Activated CD8-positive, alpha-beta memory T cell treated with anti-CD3 and anti-CD28 coated beads for 4 hours (primary cell): ENCODE measurements at regions not wholly inside any gene's neighbourhood (a gene's known extent, or its start where the extent isn't known, plus 50 kb on each side); places are given as distances from the start of the nearest gene placed in this dataset.

Experiments
- DNase-seq, 2 donors: peaks; one replicate each; pipeline ENCODE4 v3.0.0-alpha.2; 2020; ENCODE audit warnings: low read depth in 2 of 2

DNA sequence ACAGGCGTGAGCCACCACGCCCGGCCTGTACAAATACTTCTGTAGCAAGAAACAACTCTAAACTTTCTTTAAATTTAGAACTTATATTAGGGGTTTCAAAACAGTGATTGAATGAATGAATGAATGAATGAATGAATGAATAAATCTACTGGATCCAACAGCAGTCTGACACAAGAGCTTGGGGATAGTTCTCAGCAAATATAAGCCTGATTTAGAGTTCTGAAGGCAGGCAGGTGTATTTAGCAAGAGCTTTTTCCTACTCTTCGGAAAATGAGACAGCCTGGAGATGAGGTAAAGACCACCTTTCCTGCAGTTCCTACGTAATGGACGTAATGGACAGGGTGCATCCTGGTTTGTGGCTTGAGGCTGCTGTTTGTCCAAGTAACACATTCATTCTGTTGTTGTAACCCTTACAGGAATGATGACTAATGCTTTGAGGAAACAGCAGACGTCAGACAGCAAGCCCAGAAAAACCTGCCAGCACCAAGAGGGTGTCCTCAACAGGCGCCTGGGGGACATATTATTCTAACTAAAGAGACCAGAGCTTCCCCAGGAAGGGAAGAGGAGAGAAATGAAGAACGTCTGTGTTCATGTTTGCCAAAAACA lies 277.4 kb upstream of the SOX5 start:
- DNase-seq = no peak

DNA sequence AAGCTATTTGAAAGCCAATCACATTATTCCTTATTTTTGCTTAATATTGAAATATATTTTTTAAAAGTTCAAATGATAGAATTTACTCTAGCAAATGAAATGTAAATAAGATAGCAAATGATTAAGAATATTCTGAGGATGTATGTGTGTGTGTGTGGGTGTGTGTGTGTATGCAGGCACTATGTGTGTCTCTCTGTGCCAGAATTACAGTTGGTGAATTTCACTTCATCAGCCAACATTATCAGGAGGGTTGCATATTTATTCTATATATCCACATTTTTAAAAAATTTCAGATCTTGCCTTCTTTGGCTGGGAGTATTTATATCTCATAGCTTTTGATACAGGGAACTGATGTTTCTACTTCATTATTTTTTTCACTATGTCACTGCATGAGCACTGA lies 274.9 kb upstream of the SOX5 start:
- DNase-seq = no peak

DNA sequence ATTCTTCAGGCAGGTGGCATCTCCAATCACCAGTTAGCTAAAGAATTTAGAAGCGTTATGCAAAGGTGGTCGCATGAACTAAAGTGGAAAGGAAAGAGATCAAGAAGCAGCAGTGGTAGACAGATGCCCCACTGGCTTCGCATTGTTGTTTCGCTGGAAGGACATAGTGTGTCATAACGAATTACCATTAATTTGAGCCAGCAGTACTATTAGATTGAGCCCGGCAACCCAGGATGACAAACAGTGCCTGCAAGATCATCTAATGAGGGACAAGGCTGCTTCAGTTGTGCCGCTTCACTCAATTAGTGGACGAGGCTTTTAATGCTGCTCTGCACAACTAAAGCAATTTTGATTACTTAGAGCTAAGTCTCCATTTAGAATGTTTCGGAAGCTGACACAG lies 274.5 kb upstream of the SOX5 start:
- no peak for DNase-seq

DNA sequence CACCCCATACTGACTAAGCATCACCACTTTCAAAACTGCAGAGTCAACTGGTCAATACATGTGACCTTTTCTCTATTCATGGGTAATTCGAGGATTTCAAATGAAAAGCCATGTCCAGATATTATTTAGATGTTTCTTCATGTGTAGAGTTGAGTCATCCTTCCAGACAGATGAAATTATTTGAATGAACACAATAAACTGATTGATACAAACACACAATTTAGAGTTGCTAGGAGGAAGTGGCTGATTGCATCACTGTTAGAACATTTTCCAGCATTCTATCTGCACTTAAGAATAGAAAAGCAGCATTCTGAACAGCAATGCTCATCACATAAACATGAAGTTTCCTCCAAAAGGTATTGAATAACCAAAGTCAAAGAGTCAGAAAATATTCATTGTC lies 273.5 kb upstream of the SOX5 start:
- DNase-seq = no peak

DNA sequence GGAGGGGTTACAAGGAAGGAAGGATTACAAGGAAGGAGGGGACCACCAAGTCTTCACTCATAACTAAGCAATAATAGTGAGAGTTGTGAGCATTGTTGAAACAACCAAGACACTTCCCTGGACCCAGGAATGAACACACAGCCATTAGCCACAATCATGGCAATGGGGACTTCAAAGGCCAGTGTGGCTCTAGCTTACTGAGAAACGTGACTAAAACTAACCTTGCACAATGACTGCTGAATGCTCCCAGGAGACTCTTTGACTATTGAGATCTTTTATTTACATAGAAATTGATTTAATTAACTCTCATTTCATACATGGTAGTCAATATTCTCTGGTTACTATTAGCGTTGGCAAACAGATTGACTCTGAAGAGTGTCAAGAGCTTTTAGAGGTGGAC lies 263.0 kb upstream of the SOX5 start:
- DNase-seq = no peak

DNA sequence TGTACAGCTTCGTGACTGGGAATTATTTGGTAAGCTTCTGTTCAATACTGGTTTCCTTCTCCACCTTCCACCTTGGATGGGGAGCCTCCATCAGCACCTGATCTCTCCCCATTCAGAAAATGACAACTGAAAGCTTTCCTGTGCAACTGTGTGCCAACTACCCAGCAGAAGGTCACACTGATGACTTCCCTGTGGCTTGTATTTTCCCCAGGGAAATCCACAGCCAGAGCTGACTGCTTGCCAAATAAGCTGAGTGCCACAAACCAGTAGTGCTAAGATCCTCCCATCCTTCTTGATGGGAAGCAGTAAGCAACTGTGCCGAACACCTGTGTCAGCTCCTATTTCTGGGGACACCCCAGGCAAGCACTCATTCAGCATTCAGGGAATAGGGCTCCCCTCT lies 257.2 kb upstream of the SOX5 start:
- no peak for DNase-seq

DNA sequence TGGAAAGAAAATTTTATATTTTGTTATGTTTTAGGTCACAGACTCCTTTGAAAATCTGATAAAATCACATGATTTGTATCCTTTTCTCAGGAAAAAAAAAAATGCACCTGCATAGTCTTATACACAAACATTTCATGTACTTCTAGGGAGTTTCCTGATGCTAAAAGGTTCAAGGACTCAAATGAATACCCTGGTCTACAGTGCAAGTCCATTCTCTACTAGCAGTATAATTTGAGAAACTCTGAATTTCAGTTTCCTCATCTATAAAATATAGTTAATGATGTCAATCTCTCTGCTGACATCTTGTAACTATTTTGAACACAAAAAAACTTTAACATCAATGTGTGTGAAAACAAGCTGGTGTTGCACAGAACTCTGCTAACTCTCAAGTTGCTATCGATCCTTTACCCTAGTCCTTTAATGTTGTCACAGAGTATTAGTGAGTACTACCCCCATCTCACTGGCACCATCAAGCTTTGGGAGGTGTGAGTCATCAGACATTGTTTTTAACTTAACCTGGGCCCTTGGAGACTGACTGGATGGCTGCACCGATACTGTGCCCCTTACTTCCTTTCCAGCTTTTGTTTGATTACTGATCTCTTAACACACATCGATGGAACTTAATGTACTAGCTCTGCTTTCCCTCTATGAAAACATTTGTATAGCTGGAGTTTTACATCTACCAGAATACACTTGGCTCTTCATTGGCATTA lies 251.9 kb upstream of the SOX5 start:
- DNase-seq = no peak

DNA sequence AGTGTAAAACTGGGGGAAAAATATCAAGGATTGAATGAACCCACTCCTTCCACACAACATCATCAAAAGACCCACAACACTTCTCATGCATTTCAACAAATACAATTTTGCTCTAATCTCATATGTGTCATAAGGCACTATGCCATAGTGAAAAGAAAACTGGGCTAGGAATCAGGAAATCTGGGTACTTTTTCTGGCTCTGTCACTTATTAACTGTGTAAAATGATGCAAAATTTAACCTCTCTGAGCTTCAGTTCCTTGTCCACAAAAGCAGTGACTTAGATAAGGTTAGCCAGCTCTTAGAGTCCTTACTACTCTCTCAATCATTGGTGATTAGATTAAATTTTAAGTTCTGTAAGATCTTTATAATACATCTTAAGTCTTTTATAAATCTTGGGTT lies 250.5 kb upstream of the SOX5 start:
- DNase-seq = no peak

DNA sequence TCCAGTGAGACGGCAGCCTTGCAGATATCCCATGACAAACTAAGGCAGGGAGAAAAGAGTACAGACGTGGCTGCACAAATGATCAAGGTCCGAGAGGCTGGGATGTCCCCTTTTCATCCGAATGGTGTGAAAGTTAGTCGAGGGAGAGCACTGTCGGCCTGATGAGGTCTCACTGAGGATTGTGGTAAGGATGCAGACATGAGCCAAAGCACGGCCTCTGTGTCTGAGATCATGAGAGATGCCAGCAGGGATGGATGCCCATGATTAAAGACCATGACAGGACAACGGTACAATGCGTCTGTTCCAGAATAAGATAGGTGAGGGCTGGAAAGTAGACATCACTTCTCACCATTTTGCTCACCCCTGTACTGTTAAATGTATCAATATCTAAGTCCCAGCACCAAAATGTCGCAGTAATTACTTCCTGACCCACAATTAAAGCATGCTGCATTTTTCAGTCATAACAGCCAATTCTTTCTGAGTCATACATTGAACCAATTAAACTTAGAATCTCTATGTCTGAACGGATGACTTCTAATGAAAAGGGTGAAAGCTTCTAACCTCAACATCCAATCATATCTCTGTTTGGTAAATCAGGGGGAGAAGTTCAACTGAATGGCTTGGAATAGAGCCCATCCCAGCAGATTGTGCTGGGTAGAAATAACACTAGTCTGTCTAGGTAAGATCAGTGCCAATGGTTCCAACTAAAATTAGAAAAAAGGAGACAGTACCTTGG lies 249.6 kb upstream of the SOX5 start:
- DNase-seq = no peak

DNA sequence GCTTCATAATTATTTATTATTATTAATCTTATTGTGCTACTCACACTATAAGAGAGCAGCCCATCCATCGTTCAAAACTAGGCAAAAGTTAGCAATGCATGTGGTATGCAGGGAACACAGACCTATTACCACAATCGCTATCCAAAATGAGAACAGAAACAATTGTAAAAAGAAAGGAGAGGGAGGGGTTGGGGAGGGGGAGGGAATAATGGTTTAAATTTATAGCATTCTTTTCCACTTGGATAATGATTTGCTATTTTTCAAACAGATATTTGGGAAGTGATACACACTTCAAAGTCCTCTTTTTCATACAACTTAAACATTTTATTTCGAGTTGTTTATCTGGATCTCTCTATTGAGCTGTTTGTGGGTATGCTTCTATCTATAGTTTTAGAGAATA lies 248.6 kb upstream of the SOX5 start:
- no peak for DNase-seq

DNA sequence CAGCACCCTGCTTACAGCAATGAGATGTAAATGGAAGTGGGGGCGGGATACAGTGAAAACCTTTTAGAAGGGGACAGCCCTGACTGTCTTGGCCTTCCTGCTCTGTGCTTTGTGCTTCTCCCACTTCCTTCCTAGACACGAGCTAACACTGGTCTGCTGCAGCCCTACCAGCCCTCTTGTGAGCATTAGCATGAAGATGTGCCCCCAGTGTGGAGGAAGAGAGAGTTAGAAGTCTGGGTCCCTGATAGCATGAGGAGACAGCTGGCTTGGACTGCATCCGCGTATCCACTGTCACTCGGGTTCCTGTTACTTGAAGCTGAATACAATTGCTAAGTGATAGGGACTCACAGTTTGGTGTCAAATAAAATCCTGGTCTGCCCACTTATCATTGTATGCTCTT lies 248.1 kb upstream of the SOX5 start:
- no peak for DNase-seq

DNA sequence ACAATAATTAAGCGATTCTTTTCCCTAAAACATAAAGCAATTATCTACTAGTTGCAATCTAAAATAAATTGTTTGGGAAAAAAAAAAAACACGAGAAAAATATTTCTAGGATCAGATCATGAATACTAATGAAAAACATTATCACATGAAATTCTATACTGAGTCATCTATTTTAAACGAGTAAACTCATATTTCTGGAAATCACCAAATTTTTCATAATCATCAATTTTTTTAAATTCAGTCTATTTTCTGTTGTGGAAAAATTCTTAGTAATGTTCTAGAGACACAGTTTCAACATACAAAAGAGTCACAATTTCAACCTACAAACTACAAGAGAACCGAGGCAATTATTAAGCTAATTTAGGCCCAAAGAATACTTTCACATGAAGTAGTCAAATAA lies 245.6 kb upstream of the SOX5 start:
- DNase-seq = no peak

DNA sequence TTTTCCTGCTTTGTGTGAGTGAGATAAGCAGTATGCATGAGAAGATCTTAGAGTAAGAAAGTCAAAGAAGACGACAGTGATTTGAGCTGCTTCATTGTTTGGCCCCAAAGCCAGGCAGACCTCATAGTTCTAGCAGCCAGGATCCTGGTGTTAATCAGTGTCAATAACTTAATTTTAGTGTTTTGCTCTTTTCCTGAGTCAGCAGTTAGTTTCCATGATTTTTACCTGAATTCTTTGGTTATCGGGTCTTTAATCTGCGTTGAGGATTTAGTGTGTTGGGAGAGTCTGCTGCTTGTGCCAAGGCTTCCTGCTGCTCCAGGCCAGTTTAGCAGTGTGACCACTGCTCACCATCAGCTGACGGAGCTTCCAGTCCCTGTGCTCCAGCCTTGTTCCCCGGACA lies 241.6 kb upstream of the SOX5 start:
- no peak for DNase-seq

DNA sequence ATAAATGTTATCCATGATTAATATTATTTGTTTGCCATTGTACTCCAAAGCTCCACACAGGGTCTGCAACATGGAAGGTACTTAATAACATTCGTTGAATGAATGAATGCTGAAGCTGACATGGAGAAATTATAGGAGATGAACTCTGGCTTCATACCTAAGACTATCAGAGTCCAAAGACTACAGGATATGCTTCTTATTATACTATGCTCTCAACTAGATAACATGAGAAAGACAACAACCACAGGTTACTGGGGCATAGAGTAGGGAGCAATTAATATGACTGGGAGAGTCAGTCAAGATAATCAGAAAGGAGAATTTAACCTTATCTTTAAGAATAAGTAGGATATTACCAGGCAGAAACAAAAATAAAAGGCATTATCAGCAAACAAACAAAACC lies 236.3 kb upstream of the SOX5 start:
- no peak for DNase-seq

DNA sequence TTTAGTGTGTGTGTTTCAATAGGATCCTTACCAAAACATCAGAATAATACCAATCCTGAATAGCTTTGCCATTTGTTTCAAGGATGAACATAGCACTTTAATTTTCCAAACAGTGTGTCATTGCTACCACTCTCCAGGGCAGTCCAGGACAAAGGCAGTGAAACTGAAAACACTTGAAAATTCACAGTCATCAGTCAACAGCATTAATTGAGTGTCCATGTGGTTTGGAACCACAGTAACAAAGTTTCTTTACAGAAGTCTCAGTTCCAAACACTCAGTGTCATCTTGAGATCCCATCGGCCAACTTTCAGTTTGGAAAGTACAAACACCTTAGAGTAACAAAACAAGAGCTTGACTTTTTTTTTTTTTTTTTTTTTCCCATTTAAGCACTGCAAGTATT lies 228.4 kb upstream of the SOX5 start:
- DNase-seq = no peak

DNA sequence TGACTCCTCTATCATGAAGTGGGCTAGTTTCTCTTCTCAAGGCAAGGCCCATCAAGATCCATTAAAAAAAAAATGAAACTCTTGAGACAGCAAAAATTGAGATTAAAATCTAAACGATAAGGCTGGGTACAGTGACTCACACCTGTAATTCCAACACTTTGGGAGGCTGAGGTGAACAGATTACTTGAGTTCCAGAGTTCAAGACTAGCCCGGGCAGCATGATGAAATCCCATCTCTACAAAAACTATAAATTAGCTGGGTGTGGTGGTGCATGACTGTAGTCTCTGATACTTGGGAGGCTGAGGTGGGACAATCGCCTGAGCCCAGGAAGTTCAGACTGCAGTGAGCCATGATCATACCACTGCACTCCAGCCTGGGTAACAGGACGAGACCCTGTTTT lies 226.5 kb upstream of the SOX5 start:
- no peak for DNase-seq

DNA sequence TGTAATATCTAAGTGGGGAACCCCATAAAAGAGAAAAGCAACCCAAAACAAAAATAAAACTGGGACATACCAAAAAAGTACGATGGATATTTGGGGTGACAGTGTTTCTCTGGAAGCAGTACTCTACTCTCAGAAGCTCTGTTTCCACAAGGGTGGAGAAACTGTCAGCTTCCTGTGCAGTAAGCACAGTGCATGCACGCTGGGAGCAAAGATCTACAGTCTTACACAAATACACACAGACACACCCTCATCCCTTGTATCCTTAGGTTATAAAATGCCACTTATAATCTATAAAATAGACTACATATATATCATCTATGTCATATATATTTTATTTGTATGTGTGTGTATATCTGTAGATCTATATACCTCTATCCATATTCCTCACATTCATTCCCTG lies 225.8 kb upstream of the SOX5 start:
- no peak for DNase-seq

DNA sequence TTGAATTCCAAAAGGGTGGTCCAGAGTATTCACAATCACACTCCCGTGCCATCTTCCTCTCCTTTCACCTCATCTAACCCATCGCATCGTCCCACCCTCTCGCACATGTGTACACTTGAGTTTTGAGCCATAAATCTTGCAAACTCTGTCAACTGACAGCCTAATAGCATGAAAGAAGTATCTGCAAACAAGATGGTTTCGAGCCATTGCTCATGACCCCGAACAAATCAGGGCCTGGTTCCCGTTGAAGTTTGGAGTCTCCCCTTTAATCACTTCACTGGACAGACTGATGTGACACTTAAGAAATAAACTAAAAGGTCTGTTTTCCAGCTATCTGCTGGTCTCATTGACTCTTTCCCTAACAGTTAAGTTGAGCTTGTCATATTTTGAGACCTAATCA lies 223.6 kb upstream of the SOX5 start:
- no peak for DNase-seq

DNA sequence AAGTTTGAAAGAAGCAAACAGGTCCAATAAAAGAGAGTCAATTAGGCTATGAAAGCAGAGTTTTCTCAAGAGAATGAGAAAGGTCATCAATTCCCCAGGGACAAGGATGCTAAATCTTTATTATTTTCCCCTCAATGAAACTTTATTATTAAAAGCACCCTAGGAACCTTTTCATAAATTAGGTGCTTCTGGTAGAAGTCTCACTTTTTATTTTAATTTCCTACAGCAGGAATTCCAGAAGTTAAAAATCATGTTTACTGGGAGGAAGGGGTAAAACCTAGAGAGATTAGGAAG lies 223.2 kb upstream of the SOX5 start:
- no peak for DNase-seq

DNA sequence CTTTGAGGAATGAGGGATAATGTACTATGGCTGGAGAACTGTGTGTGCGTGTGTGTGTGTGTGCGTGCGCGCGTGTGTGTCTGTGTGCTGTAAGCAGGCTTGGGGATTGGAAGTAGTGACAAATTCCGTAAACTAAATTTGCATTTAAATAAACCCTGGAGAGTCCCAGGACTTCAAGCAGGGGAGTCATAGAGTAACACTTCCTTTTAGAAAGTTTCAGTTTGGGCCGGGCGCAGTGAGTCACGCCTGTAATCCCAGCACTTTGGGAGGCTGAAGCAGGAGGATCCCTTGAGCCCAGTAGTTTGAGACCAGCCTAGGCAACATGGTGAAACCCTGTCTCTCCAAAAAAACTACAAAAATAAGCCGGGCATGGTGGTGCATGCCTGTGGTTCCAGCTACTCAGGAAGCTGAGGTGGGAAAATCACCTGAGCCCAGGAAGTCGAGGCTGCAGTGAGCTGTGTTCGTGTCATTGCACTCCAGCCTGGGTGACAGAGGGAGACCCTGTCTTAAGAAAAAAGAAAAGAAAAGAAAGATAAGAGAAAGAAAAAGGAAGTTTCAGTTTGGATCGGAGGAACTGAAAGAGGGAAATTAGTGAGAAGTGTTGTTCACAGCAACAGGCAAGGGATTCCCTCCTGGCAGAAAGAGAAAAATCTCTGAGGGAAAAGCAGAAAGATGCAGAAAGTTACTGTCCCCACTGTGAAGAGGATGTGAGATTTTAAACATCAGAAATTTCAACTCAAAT lies 222.7 kb upstream of the SOX5 start:
- DNase-seq = no peak

DNA sequence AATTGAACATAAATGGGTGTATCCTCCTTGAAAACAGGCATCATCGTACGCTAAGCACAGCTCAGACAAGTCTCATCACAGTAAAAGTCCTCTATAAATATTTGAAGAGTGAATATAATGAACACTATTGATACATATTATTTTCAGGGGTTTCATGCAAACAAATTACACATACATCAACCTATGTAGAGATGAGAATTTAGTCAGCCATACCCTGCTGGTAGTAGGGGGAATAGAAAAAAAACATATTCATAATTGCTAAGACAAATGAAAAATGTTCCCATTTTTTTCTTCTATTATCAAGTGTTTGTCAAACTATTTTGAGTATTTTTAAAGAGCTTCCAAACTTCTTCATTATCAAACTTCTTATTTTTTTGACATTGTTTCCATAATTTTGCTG lies 205.6 kb upstream of the SOX5 start:
- DNase-seq = no peak

DNA sequence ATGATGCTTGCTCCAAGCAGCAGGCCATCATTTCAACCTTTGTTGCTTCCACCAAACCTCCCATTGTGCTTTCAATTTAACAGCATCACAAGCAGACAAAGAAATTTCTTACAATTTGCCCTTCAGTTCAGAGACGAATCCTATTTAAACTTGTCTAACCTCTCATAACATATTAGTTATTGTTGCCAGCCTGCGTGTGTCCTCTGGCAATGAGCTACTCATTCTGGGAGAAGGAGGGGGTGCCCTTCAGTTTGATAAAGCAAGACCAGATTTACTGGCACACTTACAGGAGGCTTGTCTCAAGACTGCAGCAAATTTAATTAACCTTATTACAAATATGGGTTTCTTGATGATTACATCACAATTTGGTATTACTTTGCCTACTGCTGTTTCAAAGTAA lies 203.6 kb upstream of the SOX5 start:
- DNase-seq = no peak

DNA sequence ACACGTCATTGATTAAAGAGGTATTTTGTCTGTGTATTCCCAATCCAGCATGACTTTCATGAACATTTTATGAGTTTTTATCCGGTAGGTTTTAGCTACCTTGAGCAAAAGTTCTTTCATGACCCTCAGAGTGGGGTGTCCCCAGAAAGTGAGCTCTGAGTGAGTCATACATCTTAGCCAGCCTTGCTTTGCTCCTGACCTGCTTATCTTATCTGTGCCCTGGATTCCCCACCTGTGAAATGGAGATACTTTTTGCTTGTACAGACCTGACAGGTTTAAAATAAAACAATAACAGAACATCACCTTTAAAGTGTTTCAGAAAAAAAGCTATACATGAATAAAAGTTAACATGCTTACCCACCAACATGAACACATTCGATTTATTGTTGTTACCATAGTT lies 202.8 kb upstream of the SOX5 start:
- DNase-seq = no peak
